A549 (cell line): ENCODE measurements at regions not wholly inside any gene's neighbourhood (a gene's known extent, or its start where the extent isn't known, plus 50 kb on each side); places are given as distances from the start of the nearest gene placed in this dataset.

Experiments
- ATAC-seq, 2 experiments: fragments of 200-7000 bp in 1 of 2; fragments of >200 bp in 1 of 2; cut with Nextera tagmentation in 1 of 2; cut with Tn5 transposase in 1 of 2; 3 replicates each; pipeline versions ENCODE4 v1.8.0 to v1.9.1; 2018 to 2020; ENCODE audit warnings: mild to moderate bottlenecking in 1 of 2, moderate library complexity in 1 of 2
- CTCF ChIA-PET: fragments of 300-600 bp; sonication (Branson Sonifier 250); formaldehyde crosslinking; extraction: SDS; loops from one replicate; lab custom pipeline; 2021; ENCODE audit warnings: antibody characterized with exemption, inconsistent platforms; lab: Yijun Ruan, JAX
- POLR2A ChIA-PET: fragments of 350-600 bp; formaldehyde crosslinking; extraction: SDS; loops from one replicate; lab custom pipeline; 2021; ENCODE audit warnings: antibody characterized with exemption, inconsistent platforms; lab: Yijun Ruan, JAX
- DNase-seq, 2 experiments: peaks; one replicate each; pipeline versions ENCODE4 v3.0.0 to v3.0.0-alpha.2; 2011 to 2016; ENCODE audit warnings: low read depth in 1 of 2, low spot score in 1 of 2
- FAIRE-seq: peaks from 2 replicates; lab custom pipeline; 2011; peaks lifted over from hg19 to GRCh38; lab: Jason Lieb, UNC
- H3K27ac ChIP-seq, 2 experiments: fragments of >200 bp; sonication (Bioruptor Twin); formaldehyde crosslinking; 3 replicates each; pipeline ENCODE4 v1.5.1; 2016 to 2017
- H3K4me1 ChIP-seq: fragments of >200 bp; sonication (Bioruptor Twin); formaldehyde crosslinking; 3 replicates; pipeline ENCODE4 v1.6.1; 2016
- H3K4me2 ChIP-seq: fragments of >200 bp; sonication (Bioruptor Twin); formaldehyde crosslinking; 3 replicates; pipeline ENCODE4 v1.6.1; 2016
- H3K4me3 ChIP-seq: fragments of >200 bp; sonication (Bioruptor Twin); formaldehyde crosslinking; 3 replicates; pipeline ENCODE4 v1.5.1; 2016
- H3K9me3 ChIP-seq: fragments of >200 bp; sonication (Bioruptor Twin); formaldehyde crosslinking; 3 replicates; pipeline ENCODE4 v1.6.1; 2016
- CBX2 ChIP-seq: fragments of 200-600 bp; sonication (generic); IDR thresholded peaks from 2 replicates; pipeline ENCODE4 v1.6.1; 2016; ENCODE audit warnings: low read depth, mild to moderate bottlenecking, borderline replicate concordance
- CEBPB ChIP-seq, 2 experiments: fragments of >200 bp in 1 of 2; sonication (Bioruptor Twin) in 1 of 2; formaldehyde crosslinking in 1 of 2; IDR thresholded peaks; 2 replicates each; pipeline ENCODE4 v1.6.1; 2012 to 2016
- CHD2 ChIP-seq: fragments of 150-350 bp; IDR thresholded peaks from 2 replicates; pipeline ENCODE4 v1.6.1; 2014; ENCODE audit warnings: low read length; ENCODE audit not compliant: partially characterized antibody
- CHD4 ChIP-seq: fragments of 200-600 bp; sonication (generic); IDR thresholded peaks from 2 replicates; pipeline ENCODE4 v1.6.1; 2016; ENCODE audit warnings: antibody characterized with exemption, mild to moderate bottlenecking, borderline replicate concordance
- FOSB ChIP-seq: fragments of 250-450 bp; sonication (Bioruptor Pico); IDR thresholded peaks from 2 replicates; pipeline ENCODE4 v1.5.0; 2020; ENCODE audit warnings: mild to moderate bottlenecking, moderate library complexity
- FOSL2 ChIP-seq, 2 experiments: fragments of 450-650 bp in 1 of 2; fragments of >200 bp in 1 of 2; sonication (Bioruptor Twin) in 1 of 2; formaldehyde crosslinking; IDR thresholded peaks; 2 replicates each; pipeline versions ENCODE4 v1.5.0 to v1.6.1; 2016 to 2020; ENCODE audit warnings: mild to moderate bottlenecking in 1 of 2, moderate library complexity in 1 of 2
- FOXS1 ChIP-seq: fragments of 250-450 bp; sonication (Bioruptor Pico); IDR thresholded peaks from 2 replicates; pipeline ENCODE4 v1.5.0; 2020; ENCODE audit warnings: mild to moderate bottlenecking, moderate library complexity
- GATA3 ChIP-seq: IDR thresholded peaks from 2 replicates; pipeline ENCODE4 v1.6.1; 2012; ENCODE audit warnings: borderline replicate concordance
- HEYL ChIP-seq: fragments of 250-450 bp; sonication (Bioruptor Pico); IDR thresholded peaks from 2 replicates; pipeline ENCODE4 v1.8.0; 2021; ENCODE audit warnings: mild to moderate bottlenecking, moderate library complexity
- HOXA7 ChIP-seq: fragments of 250-450 bp; sonication (Bioruptor Pico); IDR thresholded peaks from 2 replicates; pipeline ENCODE4 v1.5.0; 2020; ENCODE audit warnings: mild to moderate bottlenecking, moderate library complexity
- HOXB5 ChIP-seq: fragments of 250-450 bp; sonication (Bioruptor Pico); IDR thresholded peaks from 2 replicates; pipeline ENCODE4 v1.5.0; 2020; ENCODE audit warnings: mild to moderate bottlenecking, moderate library complexity
- KDM1A ChIP-seq: fragments of 200-600 bp; sonication (generic); IDR thresholded peaks from 2 replicates; pipeline ENCODE4 v1.6.1; 2016; ENCODE audit warnings: low read depth, mild to moderate bottlenecking
- NFE2L2 ChIP-seq: fragments of 150-350 bp; conservative IDR thresholded peaks from 2 replicates; pipeline ENCODE4 v1.6.1; 2014; ENCODE audit warnings: low read length
- NPAS2 ChIP-seq: fragments of 250-450 bp; sonication (Bioruptor Pico); IDR thresholded peaks from 2 replicates; pipeline ENCODE4 v1.8.0; 2022; ENCODE audit warnings: mild to moderate bottlenecking, moderate library complexity, borderline replicate concordance
- NR3C1 ChIP-seq: fragments of >200 bp; sonication (Bioruptor Twin); formaldehyde crosslinking; IDR thresholded peaks from 3 replicates; pipeline ENCODE4 v1.6.1; 2017
- PHF8 ChIP-seq: fragments of 200-600 bp; sonication (generic); IDR thresholded peaks from 2 replicates; pipeline ENCODE4 v1.6.1; 2016; ENCODE audit warnings: low read depth, mild to moderate bottlenecking, antibody characterized with exemption, moderate library complexity, borderline replicate concordance
- RAD21 ChIP-seq, 2 experiments: fragments of >200 bp in 1 of 2; sonication (Bioruptor Twin) in 1 of 2; formaldehyde crosslinking in 1 of 2; IDR thresholded peaks in 1 of 2; conservative IDR thresholded peaks in 1 of 2; 2 replicates in 1 of 2; 3 replicates in 1 of 2; pipeline ENCODE4 v1.6.1; 2012 to 2018; ENCODE audit warnings: inconsistent platforms in 1 of 2
- SREBF2 ChIP-seq: fragments of 450-650 bp; IDR thresholded peaks from 2 replicates; pipeline ENCODE4 v1.6.1; 2014; ENCODE audit warnings: mild to moderate bottlenecking, moderate library complexity
- TFCP2L1 ChIP-seq: fragments of 250-450 bp; sonication (Bioruptor Pico); IDR thresholded peaks from 2 replicates; pipeline ENCODE4 v1.5.0; 2021; ENCODE audit warnings: mild to moderate bottlenecking
- ZC3H11A ChIP-seq: fragments of 450-650 bp; IDR thresholded peaks from 2 replicates; pipeline ENCODE4 v1.6.1; 2014; ENCODE audit warnings: antibody characterized with exemption, mild to moderate bottlenecking
- WGBS: methylation state at CpG from one replicate; pipeline ENCODE4 v1.1.6; 2017; ENCODE audit errors: missing lambda C conversion rate; 5-methylcytosine and 5-hydroxymethylcytosine counted together
- TF ChIP-seq, protein P1 (sequence below): fragments of 200-600 bp; sonication (generic); IDR thresholded peaks from 2 replicates; pipeline ENCODE4 v1.6.1; 2016; ENCODE audit warnings: antibody characterized with exemption, mild to moderate bottlenecking, moderate library complexity
- TF ChIP-seq, protein P2 (sequence below): fragments of >200 bp; sonication (Bioruptor Twin); formaldehyde crosslinking; IDR thresholded peaks from 3 replicates; pipeline ENCODE4 v1.5.1; 2016
- TF ChIP-seq, protein P3 (sequence below): IDR thresholded peaks from 2 replicates; pipeline ENCODE4 v1.6.1; 2012
- TF ChIP-seq, protein P4 (sequence below): IDR thresholded peaks from 2 replicates; pipeline ENCODE4 v1.6.1; 2012; ENCODE audit warnings: low read depth, borderline replicate concordance

DNA sequence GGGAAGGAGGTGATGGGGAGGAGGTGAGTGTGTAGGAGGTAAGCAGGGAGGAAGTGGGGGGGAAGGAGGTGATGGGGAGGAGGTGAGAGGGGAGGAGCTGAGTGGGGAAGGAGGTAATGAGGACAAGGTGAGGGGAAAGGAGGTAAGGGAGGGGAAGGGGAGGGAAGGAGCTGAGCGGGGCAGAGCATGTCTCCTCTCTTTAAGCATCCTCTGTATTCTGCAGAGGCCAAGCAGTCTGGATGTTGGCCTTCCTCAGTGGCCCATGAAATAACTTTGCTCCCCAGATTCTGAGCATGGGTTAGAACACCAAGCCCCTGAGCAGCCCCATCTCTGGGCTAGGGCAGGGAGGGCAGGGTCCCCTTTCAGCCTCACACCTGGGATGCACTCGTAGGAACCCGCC is 84.6 kb downstream of the EDN3 start:
- no peak overlapping the region for H3K4me3 ChIP-seq
- ChIA-PET POLR2A (no interaction called here), CTCF (interaction anchor here (1.3 to 2.5 kb wide), 2 partner anchors 8 to 17 kb away, joined by 5 to 9 read pairs; no protein-coding TSS in a partner anchor)
- no peaks in the 10 kb centered on the region for H3K9me3 ChIP-seq
- DNase-seq (no peak), FAIRE-seq (no peak), ATAC-seq (peak in 1 of 2 experiments; percentile 33; a peak in 3 of 6 replicates)
- no peaks in the 10 kb centered on the region for H3K4me1 ChIP-seq
- TF ChIP-seq ZC3H11A: no peak
- TF ChIP-seq NFE2L2: no peak
- TF ChIP-seq HEYL: no peak
- no peak for TF ChIP-seq CEBPB (IDR thresholded peaks at IDR 0.05)
- TF ChIP-seq HOXA7 (CRISPR knock-in tag): no peak
- TF ChIP-seq, protein P1, sequence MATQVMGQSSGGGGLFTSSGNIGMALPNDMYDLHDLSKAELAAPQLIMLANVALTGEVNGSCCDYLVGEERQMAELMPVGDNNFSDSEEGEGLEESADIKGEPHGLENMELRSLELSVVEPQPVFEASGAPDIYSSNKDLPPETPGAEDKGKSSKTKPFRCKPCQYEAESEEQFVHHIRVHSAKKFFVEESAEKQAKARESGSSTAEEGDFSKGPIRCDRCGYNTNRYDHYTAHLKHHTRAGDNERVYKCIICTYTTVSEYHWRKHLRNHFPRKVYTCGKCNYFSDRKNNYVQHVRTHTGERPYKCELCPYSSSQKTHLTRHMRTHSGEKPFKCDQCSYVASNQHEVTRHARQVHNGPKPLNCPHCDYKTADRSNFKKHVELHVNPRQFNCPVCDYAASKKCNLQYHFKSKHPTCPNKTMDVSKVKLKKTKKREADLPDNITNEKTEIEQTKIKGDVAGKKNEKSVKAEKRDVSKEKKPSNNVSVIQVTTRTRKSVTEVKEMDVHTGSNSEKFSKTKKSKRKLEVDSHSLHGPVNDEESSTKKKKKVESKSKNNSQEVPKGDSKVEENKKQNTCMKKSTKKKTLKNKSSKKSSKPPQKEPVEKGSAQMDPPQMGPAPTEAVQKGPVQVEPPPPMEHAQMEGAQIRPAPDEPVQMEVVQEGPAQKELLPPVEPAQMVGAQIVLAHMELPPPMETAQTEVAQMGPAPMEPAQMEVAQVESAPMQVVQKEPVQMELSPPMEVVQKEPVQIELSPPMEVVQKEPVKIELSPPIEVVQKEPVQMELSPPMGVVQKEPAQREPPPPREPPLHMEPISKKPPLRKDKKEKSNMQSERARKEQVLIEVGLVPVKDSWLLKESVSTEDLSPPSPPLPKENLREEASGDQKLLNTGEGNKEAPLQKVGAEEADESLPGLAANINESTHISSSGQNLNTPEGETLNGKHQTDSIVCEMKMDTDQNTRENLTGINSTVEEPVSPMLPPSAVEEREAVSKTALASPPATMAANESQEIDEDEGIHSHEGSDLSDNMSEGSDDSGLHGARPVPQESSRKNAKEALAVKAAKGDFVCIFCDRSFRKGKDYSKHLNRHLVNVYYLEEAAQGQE: no peak
- TF ChIP-seq FOSL2 (IDR thresholded peaks at IDR 0.05): no peak
- no peak for TF ChIP-seq FOSL2 (CRISPR knock-in tag; IDR thresholded peaks at IDR 0.05)
- TF ChIP-seq CHD2: no peak
- TF ChIP-seq, protein P2, sequence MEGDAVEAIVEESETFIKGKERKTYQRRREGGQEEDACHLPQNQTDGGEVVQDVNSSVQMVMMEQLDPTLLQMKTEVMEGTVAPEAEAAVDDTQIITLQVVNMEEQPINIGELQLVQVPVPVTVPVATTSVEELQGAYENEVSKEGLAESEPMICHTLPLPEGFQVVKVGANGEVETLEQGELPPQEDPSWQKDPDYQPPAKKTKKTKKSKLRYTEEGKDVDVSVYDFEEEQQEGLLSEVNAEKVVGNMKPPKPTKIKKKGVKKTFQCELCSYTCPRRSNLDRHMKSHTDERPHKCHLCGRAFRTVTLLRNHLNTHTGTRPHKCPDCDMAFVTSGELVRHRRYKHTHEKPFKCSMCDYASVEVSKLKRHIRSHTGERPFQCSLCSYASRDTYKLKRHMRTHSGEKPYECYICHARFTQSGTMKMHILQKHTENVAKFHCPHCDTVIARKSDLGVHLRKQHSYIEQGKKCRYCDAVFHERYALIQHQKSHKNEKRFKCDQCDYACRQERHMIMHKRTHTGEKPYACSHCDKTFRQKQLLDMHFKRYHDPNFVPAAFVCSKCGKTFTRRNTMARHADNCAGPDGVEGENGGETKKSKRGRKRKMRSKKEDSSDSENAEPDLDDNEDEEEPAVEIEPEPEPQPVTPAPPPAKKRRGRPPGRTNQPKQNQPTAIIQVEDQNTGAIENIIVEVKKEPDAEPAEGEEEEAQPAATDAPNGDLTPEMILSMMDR: no peak
- no peak for TF ChIP-seq HOXB5 (CRISPR knock-in tag)
- TF ChIP-seq FOXS1 (CRISPR knock-in tag): no peak
- 92% methylated on average over 1 of the region's 3 CpGs for WGBS
- H3K27ac ChIP-seq: no peak overlapping the region
- no peak overlapping the region for H3K4me2 ChIP-seq

DNA sequence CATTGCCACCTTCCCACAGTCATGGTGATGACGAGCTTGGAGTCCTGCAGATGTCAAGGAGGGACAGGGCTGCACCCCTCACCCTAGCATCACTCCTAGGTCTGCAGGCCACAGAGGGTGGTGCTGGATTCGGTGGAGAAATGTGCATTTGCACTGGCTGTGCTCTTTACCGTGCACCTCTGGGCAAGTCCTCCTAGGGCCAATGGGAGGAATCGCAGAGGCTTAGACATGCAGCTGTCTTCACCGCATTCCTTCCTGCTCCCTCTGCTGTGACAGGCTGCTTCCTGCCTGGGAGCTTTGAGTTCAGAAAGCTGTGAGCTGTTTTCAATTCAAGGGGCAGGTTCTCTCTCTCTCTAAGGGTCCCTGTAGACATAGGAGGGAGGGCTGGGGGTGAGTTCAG is 85.1 kb downstream of the EDN3 start:
- Histone ChIP-seq H3K4me3 (no peak overlapping the region), H3K4me1 (no peaks in the 10 kb centered on the region), H3K4me2 (no peak overlapping the region), H3K27ac (no peak overlapping the region), H3K9me3 (no peaks in the 10 kb centered on the region)
- DNase-seq: peak in 1 of 2 experiments; percentile 44
- no peak for FAIRE-seq
- TF ChIP-seq CBX2: no peak
- no peak for TF ChIP-seq KDM1A
- TF ChIP-seq, protein P2: no peak
- no peak for TF ChIP-seq SREBF2
- TF ChIP-seq ZC3H11A: no peak
- TF ChIP-seq PHF8: no peak
- no peak for TF ChIP-seq HEYL
- no peak for TF ChIP-seq TFCP2L1 (CRISPR knock-in tag)
- TF ChIP-seq, protein P3, sequence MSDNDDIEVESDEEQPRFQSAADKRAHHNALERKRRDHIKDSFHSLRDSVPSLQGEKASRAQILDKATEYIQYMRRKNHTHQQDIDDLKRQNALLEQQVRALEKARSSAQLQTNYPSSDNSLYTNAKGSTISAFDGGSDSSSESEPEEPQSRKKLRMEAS: no peak
- TF ChIP-seq NPAS2: no peak
- TF ChIP-seq GATA3: no peak
- TF ChIP-seq, protein P4, sequence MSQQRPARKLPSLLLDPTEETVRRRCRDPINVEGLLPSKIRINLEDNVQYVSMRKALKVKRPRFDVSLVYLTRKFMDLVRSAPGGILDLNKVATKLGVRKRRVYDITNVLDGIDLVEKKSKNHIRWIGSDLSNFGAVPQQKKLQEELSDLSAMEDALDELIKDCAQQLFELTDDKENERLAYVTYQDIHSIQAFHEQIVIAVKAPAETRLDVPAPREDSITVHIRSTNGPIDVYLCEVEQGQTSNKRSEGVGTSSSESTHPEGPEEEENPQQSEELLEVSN: no peak
- no peak for TF ChIP-seq NR3C1
- TF ChIP-seq RAD21 (conservative IDR thresholded peaks at IDR 0.05 in 1 of 2, IDR thresholded peaks at IDR 0.05 in 1 of 2): no peak
- TF ChIP-seq FOSB (CRISPR knock-in tag): no peak
- TF ChIP-seq CHD4: no peak
- no peak for TF ChIP-seq CEBPB (IDR thresholded peaks at IDR 0.05)
- WGBS: 34% methylated on average over 5 of the region's 5 CpGs
- ATAC-seq: peak; percentile 67 to 83
- CTCF ChIA-PET: interaction anchor here (1.3 to 2.5 kb wide), 3 partner anchors 9 to 57 kb away, joined by 5 to 9 read pairs (median 5); no protein-coding TSS in a partner anchor
- POLR2A ChIA-PET: no interaction called here
